Glomerular visceral epithelial cell (primary cell): ENCODE measurements at regions not wholly inside any gene's neighbourhood (a gene's known extent, or its start where the extent isn't known, plus 50 kb on each side); places are given as distances from the start of the nearest gene placed in this dataset.

Source experiments
- DNase-seq: peaks from one replicate; pipeline ENCODE4 v3.0.0-alpha.2; 2016; ENCODE audit errors: extremely low spot score

- no peak for DNase-seq
These were observed 715.5 kb downstream of the GBE1 start for GRCh38 chr3:81045976-81046375.

GRCh38 chr3:81045246-81045645 lies 716.2 kb downstream of the GBE1 start:
- no peak for DNase-seq

- no peak for DNase-seq
These were observed 717.7 kb downstream of the GBE1 start for GRCh38 chr3:81043660-81044199.

GRCh38 chr3:81043009-81043408 lies 718.4 kb downstream of the GBE1 start:
- DNase-seq, result no peak

GRCh38 chr3:81041331-81041730 lies 720.1 kb downstream of the GBE1 start:
- peak; percentile 21 for DNase-seq

- DNase-seq, result no peak
These were observed 721.3 kb downstream of the GBE1 start for GRCh38 chr3:81040107-81040506.

GRCh38 chr3:81033684-81034083 lies 727.8 kb downstream of the GBE1 start:
- DNase-seq, result no peak

GRCh38 chr3:81033185-81033584 lies 728.3 kb downstream of the GBE1 start:
- DNase-seq, result no peak

- no peak for DNase-seq
These were observed 731.6 kb downstream of the GBE1 start for GRCh38 chr3:81029861-81030260.

- DNase-seq, result no peak
These were observed 734.1 kb downstream of the GBE1 start for GRCh38 chr3:81027344-81027743.

GRCh38 chr3:81024560-81024959 lies 736.9 kb downstream of the GBE1 start:
- no peak for DNase-seq

- DNase-seq, result no peak
These were observed 739.1 kb downstream of the GBE1 start for GRCh38 chr3:81022339-81022738.

GRCh38 chr3:81013360-81013759 lies 748.1 kb downstream of the GBE1 start:
- peak; percentile 5 for DNase-seq

- no peak for DNase-seq
These were observed 755.5 kb downstream of the GBE1 start for GRCh38 chr3:81005992-81006391.

- DNase-seq, result no peak
These were observed 757.6 kb downstream of the GBE1 start for GRCh38 chr3:81003817-81004216.

GRCh38 chr3:81003008-81003645 lies 758.3 kb downstream of the GBE1 start:
- no peak for DNase-seq

GRCh38 chr3:80999481-80999880 lies 762.0 kb downstream of the GBE1 start:
- no peak for DNase-seq

GRCh38 chr3:80998022-80998421 lies 763.4 kb downstream of the GBE1 start:
- DNase-seq, result no peak

GRCh38 chr3:80997622-80998021 lies 763.8 kb downstream of the GBE1 start:
- no peak for DNase-seq

GRCh38 chr3:80994767-80995166 lies 766.7 kb downstream of the GBE1 start:
- no peak for DNase-seq

GRCh38 chr3:80994085-80994665 lies 767.3 kb downstream of the GBE1 start:
- DNase-seq, result no peak

- peak; percentile 27 for DNase-seq
These were observed 768.1 kb downstream of the GBE1 start for GRCh38 chr3:80993241-80993945.

- no peak for DNase-seq
These were observed 777.7 kb downstream of the GBE1 start for GRCh38 chr3:80983753-80984152.
